Hepatocyte (in vitro differentiated cells): ENCODE measurements at regions not wholly inside any gene's neighbourhood (a gene's known extent, or its start where the extent isn't known, plus 50 kb on each side); places are given as distances from the start of the nearest gene placed in this dataset.
"Not testable (repeated sequence)": the region's sequence is repeated elsewhere in the genome, so short reads cannot be mapped to it uniquely, and the experiment has no call there.

ENCODE experiments used
- DNase-seq: peaks from one replicate; pipeline ENCODE4 v3.0.0-alpha.2; 2016; ENCODE audit warnings: low spot score
- H2AFZ ChIP-seq: fragments of 200-600 bp; sonication (generic); 2 replicates; pipeline ENCODE4 v1.6.0; 2016; ENCODE audit warnings: antibody characterized with exemption, mild to moderate bottlenecking
- H3K27ac ChIP-seq: fragments of 200-600 bp; sonication (generic); 2 replicates; pipeline ENCODE4 v1.5.1; 2016; ENCODE audit warnings: mild to moderate bottlenecking
- H3K27me3 ChIP-seq: fragments of 200-600 bp; sonication (generic); 2 replicates; pipeline ENCODE4 v1.6.1; 2016
- H3K36me3 ChIP-seq: fragments of 200-600 bp; sonication (generic); replicated peaks from 2 replicates; pipeline ENCODE4 v1.5.1; 2016; ENCODE audit warnings: low read depth; ENCODE audit not compliant: insufficient read depth
- H3K4me1 ChIP-seq: fragments of 200-600 bp; sonication (generic); 2 replicates; pipeline ENCODE4 v1.5.1; 2016; ENCODE audit warnings: mild to moderate bottlenecking, moderate library complexity; ENCODE audit not compliant: insufficient read depth
- H3K4me2 ChIP-seq: fragments of 200-600 bp; sonication (generic); 2 replicates; pipeline ENCODE4 v1.6.0; 2016
- H3K4me3 ChIP-seq: fragments of 200-600 bp; sonication (generic); 2 replicates; pipeline ENCODE4 v1.5.1; 2016; ENCODE audit warnings: mild to moderate bottlenecking
- H3K79me2 ChIP-seq: fragments of 200-600 bp; sonication (generic); 2 replicates; pipeline ENCODE4 v1.6.0; 2017; ENCODE audit warnings: mild to moderate bottlenecking
- H3K9me2 ChIP-seq: fragments of 200-600 bp; sonication (generic); replicated peaks from 2 replicates; pipeline ENCODE4 v1.6.0; 2017; ENCODE audit warnings: mild to moderate bottlenecking; ENCODE audit not compliant: insufficient read depth
- H3K9me3 ChIP-seq: fragments of 200-600 bp; sonication (generic); 2 replicates; pipeline ENCODE4 v1.5.1; 2016; ENCODE audit warnings: low read depth, mild to moderate bottlenecking
- H4K20me1 ChIP-seq: fragments of 200-600 bp; sonication (generic); 2 replicates; pipeline ENCODE4 v1.6.0; 2016; ENCODE audit warnings: mild to moderate bottlenecking; ENCODE audit not compliant: insufficient read depth, poor library complexity, severe bottlenecking
- WGBS: methylation state at CpG from one replicate; pipeline ENCODE4 v1.1.6; 2016; ENCODE audit warnings: low lambda C conversion rate; ENCODE audit errors: missing lambda C conversion rate; 5-methylcytosine and 5-hydroxymethylcytosine counted together

DNA sequence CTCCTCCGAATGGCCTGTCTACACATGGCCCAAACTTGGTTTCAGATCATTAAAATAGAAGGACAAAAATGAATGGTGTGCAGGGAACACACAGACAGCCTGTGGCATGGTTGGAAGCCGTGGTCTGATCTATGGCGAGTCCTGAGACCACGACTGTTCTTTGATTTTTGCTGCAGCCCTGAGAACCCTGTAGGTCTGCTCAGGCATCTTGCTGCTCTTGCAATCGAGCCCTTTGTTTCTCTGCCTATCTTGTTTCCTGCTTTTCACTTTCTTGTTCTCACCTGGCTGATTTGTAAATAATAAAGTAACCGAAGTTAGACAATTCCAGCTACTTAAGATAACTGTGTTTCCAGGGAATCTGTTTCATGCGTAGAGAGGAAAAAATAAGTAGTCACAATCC, 54.1 kb upstream of the NBPF9 start:
- not testable (repeated sequence) for H3K36me3 ChIP-seq, H3K4me2 ChIP-seq, H3K27ac ChIP-seq, H3K79me2 ChIP-seq, H3K4me1 ChIP-seq, H4K20me1 ChIP-seq, H3K9me2 ChIP-seq, DNase-seq, H2AFZ ChIP-seq, H3K4me3 ChIP-seq, H3K9me3 ChIP-seq, H3K27me3 ChIP-seq
- 63% methylated on average over 6 of the region's 7 CpGs for WGBS

GRCh38 chr1:149158308-149158707, 55.0 kb upstream of the NBPF9 start:
- H2AFZ ChIP-seq, H3K27me3 ChIP-seq, H3K9me3 ChIP-seq, H3K27ac ChIP-seq, H3K4me1 ChIP-seq, H3K9me2 ChIP-seq, H3K36me3 ChIP-seq, H3K4me3 ChIP-seq, H3K4me2 ChIP-seq, DNase-seq, H4K20me1 ChIP-seq, H3K79me2 ChIP-seq: not testable (repeated sequence)
- WGBS = 65% methylated on average over 3 of the region's 3 CpGs

DNA sequence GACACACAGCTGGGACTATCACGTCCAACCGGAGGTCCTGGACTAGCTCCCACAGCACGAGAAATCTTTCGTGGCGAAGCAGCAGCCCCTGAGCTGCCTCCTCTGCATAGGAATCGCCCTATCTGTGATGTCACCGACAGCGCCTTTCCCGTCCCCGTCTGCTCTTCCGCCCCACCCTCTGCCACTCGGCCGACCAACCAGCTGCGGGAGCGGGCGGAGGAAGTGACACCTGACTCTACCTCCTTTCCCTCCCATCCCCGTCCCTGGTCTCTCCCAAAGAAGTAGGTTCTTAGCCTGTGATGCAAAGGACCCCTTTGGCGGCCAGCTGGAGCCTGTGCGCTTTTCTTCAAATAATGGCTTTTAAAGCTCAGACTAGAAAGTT, 59.7 kb upstream of the NBPF9 start:
- H2AFZ ChIP-seq, H3K36me3 ChIP-seq: not testable (repeated sequence)

GRCh38 chr1:149174765-149175164, 71.4 kb upstream of the NBPF9 start:
- H3K79me2 ChIP-seq, H4K20me1 ChIP-seq, H3K4me1 ChIP-seq, H3K27me3 ChIP-seq, H3K36me3 ChIP-seq, H3K9me2 ChIP-seq, H2AFZ ChIP-seq, H3K9me3 ChIP-seq, H3K4me3 ChIP-seq: not testable (repeated sequence)
- Histone ChIP-seq H3K27ac (peak overlapping the region; percentile 76), H3K4me2 (peak overlapping the region; percentile 76)
- peak; percentile 4 for DNase-seq
- WGBS = 31% methylated on average over 7 of the region's 7 CpGs

More for the DNA sequence above, 59.7 kb upstream of the NBPF9 start:
- H4K20me1 ChIP-seq, H3K79me2 ChIP-seq, H3K27ac ChIP-seq, H3K4me2 ChIP-seq, H3K4me1 ChIP-seq, H3K27me3 ChIP-seq, H3K9me3 ChIP-seq, H3K9me2 ChIP-seq, H3K4me3 ChIP-seq, DNase-seq: not testable (repeated sequence)
- 83% methylated on average over 1 of the region's 19 CpGs for WGBS

GRCh38 chr1:149175812-149176211, 72.5 kb upstream of the NBPF9 start:
- not testable (repeated sequence) for H3K9me2 ChIP-seq, DNase-seq

DNA sequence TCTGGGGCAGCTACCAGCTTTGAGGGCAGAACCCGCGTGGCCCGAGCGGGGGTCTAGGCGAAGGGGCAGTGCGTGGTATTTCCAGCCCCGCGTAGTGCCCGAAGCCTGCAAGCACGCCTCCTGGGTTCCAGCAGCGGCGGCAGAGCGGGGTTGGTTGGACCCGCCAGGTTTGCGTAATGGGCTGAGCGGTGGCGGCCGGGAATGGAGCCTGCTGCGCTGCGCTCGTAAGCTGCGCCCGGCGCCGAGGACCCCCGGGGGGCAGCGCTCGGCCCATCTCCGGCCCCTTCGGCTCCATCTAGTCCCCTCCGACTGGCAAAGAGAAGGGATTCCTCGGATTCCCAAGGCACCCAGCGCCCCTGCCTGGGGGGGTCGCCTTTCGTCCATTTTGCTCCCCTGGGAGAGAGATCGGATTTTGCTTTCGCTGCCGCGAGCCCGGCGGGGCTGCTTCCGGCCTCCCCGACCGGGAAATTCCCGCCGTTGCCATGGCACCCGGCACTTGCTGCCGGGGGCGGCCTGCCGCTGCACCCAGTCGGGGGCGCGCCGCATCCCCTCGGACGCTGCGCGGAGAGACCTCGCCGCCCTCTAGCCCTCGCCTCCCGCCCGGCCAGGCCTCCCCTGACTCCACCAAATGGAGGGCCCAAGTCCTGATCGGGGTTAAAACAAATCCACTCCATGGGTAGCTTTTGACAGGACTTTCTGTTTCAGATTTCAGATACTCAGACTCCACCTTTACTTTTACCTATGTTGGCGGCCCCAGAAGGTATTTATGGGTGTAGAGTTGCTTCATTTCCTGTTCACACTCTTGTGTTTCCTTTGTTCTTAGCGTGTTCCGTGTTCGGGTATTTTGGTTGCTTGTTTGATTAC, 73.3 kb upstream of the NBPF9 start:
- not testable (repeated sequence) for H4K20me1 ChIP-seq, H3K36me3 ChIP-seq, H3K9me2 ChIP-seq, H3K27me3 ChIP-seq, H3K4me1 ChIP-seq, H3K79me2 ChIP-seq, H3K9me3 ChIP-seq
- WGBS = under 1% methylated on average over 38 of the region's 68 CpGs
- H2AFZ ChIP-seq = peak overlapping the region; percentile 66
- H3K27ac ChIP-seq = peak overlapping the region; percentile 98
- H3K4me3 ChIP-seq = peak overlapping the region; percentile 58
- peak; percentile 39 for DNase-seq
- H3K4me2 ChIP-seq = peak overlapping the region; percentile 72

More at GRCh38 chr1:149175812-149176211, 72.5 kb upstream of the NBPF9 start:
- H3K4me1 ChIP-seq, H3K79me2 ChIP-seq, H4K20me1 ChIP-seq, H3K9me3 ChIP-seq, H3K36me3 ChIP-seq, H3K27me3 ChIP-seq: not testable (repeated sequence)
- H3K27ac ChIP-seq = peak overlapping the region; percentile 83
- H3K4me2 ChIP-seq = peak overlapping the region; percentile 71
- peak overlapping the region; percentile 48 for H3K4me3 ChIP-seq
- WGBS = 2% methylated on average over 9 of the region's 21 CpGs
- peak overlapping the region; percentile 66 for H2AFZ ChIP-seq

- Histone ChIP-seq H3K4me2 (peak overlapping the region; percentile 65), H3K27ac (peak overlapping the region; percentile 53)
- WGBS = 41% methylated on average over 2 of the region's 2 CpGs
- H3K4me3 ChIP-seq, H3K9me3 ChIP-seq, H3K9me2 ChIP-seq, H3K79me2 ChIP-seq, H2AFZ ChIP-seq, H3K27me3 ChIP-seq, H3K36me3 ChIP-seq, DNase-seq, H4K20me1 ChIP-seq, H3K4me1 ChIP-seq: not testable (repeated sequence)
Observed at GRCh38 chr1:149190742-149191141, 87.4 kb upstream of the NBPF9 start.

GRCh38 chr1:149196651-149197050, 93.3 kb upstream of the NBPF9 start:
- not testable (repeated sequence) for H3K79me2 ChIP-seq, H3K9me2 ChIP-seq, H3K27me3 ChIP-seq, H3K36me3 ChIP-seq, H3K4me1 ChIP-seq, H3K27ac ChIP-seq, H3K9me3 ChIP-seq, H4K20me1 ChIP-seq, H3K4me3 ChIP-seq, H2AFZ ChIP-seq, H3K4me2 ChIP-seq
- DNase-seq = peak; percentile 1
- 92% methylated on average over 1 of the region's 1 CpG for WGBS

GRCh38 chr1:149200567-149200966, 97.2 kb upstream of the NBPF9 start:
- not testable (repeated sequence) for H3K79me2 ChIP-seq, H3K9me3 ChIP-seq, H3K36me3 ChIP-seq, H2AFZ ChIP-seq, H3K4me3 ChIP-seq, H3K27ac ChIP-seq, H3K4me1 ChIP-seq, H4K20me1 ChIP-seq, H3K27me3 ChIP-seq, H3K4me2 ChIP-seq, H3K9me2 ChIP-seq
- DNase-seq = peak; percentile 4
- WGBS = 64% methylated on average over 1 of the region's 1 CpG
